Stimulated activated CD4-positive, alpha-beta T cell treated with anti-CD3 and anti-CD28 coated beads, Interleukin-1b, Interleukin-23, amount 100 ng/mL, for 24 hours (primary cell): ENCODE measurements at regions not wholly inside any gene's neighbourhood (a gene's known extent, or its start where the extent isn't known, plus 50 kb on each side); places are given as distances from the start of the nearest gene placed in this dataset.

ENCODE experiments used
- DNase-seq, 4 experiments: peaks; one replicate each; pipeline ENCODE4 v3.0.0-alpha.2; 2020; ENCODE audit warnings: low read depth in 4 of 4, low spot score in 1 of 4

GRCh38 chr18:39749154-39749553 lies 2183.6 kb upstream of the CELF4 start:
- DNase-seq: no peak

DNA sequence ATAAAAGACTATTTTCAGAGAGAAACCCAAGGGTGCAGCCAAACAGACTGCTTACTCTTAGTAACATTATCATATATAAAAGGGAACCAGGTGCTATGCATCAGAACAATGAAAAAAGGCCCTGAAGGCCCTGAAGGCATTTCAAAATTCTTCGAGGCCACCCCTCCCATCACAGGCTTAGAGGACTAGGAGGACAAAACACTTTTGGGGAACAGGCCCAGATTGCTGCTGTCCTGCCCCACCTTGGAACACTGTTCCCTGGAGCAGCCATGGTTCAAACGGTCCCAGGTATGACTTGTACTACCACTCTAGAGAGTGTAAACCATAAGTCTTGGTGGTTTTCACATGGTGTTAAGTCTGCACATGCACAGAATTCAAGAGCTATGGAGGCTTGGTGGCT lies 2183.1 kb upstream of the CELF4 start:
- DNase-seq: no peak

DNA sequence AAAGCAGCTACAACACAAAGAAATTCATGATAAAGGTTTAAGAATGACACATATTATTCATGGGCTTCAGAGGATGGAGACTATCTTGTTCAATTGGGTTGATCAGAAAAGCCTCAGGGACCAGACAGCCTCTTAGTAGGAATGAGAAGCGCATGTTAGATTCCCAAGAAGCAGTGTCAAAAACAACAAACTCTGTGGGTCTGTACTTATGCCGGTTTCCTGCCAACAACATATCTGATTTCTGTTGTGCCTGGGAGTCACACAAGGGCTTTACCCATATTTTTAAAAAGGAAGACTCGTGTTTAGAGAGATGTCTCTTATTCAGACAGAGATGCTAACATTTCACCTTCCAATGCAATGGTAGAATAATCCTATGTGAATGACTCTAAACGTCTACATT lies 2180.6 kb upstream of the CELF4 start:
- no peak for DNase-seq

- DNase-seq: no peak
Observed at GRCh38 chr18:39743463-39743862, 2177.9 kb upstream of the CELF4 start.

GRCh38 chr18:39741755-39742466 lies 2176.3 kb upstream of the CELF4 start:
- no peak for DNase-seq

DNA sequence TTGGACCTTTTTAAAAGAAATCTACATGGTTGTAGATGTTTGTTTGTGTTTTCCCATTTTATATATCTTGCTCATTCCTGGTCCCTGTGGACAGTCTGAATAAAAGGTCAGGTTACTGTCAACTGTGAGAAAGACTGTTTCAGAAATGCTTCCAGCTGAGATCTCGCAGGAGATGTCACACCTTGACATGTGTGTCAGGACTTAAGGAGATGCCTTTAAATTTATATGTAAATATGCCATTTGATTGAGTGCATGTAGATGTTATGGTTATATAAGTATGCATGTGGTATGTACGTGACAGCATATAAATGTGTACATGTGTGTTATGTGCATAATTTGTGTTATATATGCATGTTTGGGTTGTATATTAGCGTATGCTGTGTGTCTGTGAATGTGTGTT lies 2172.3 kb upstream of the CELF4 start:
- no peak for DNase-seq

GRCh38 chr18:39732918-39733317 lies 2167.3 kb upstream of the CELF4 start:
- no peak for DNase-seq

- DNase-seq: no peak
Observed at GRCh38 chr18:39730606-39731005, 2165.0 kb upstream of the CELF4 start.

- no peak for DNase-seq
Observed at GRCh38 chr18:39724652-39725051, 2159.1 kb upstream of the CELF4 start.

DNA sequence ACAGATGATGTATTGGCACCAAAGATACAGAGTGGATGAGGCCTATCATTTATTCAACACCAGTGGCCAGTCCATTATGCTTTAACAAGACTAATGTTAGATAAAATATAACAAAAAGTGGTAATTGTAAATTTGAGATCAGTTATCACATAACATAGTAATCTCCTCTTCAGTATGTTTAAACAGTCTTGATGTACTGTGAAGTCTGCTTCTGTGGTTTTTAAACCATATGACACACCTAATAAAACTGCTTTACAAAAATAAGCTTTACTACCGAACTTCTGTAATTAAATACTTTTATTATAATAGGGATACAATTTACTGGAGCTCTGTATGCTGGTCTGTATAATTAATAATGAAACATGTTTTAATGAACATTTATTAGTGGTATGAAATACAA lies 2156.1 kb upstream of the CELF4 start:
- no peak for DNase-seq

- DNase-seq: no peak
Observed at GRCh38 chr18:39713961-39714360, 2148.4 kb upstream of the CELF4 start.

GRCh38 chr18:39711701-39712100 lies 2146.1 kb upstream of the CELF4 start:
- DNase-seq: no peak

- no peak for DNase-seq
Observed at GRCh38 chr18:39705362-39705761, 2139.8 kb upstream of the CELF4 start.

DNA sequence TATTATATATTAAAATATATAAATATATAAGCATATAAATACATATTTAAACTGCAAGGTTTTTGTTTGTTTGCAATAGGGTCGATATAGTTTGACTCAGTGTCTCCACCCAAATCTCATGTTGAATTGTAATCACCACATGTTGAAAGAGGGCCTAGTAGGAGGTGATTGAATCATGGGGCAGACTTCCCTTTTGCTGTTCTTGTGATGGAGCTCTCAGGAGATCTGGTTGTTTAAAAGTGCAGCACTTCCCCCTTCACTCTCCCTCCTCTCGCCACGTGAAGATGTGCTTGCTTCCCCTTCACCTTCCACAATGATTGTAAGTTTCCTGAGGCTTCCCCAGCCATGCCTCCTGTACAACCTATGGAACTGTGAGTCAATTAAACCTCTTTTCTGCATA lies 2137.3 kb upstream of the CELF4 start:
- no peak for DNase-seq

DNA sequence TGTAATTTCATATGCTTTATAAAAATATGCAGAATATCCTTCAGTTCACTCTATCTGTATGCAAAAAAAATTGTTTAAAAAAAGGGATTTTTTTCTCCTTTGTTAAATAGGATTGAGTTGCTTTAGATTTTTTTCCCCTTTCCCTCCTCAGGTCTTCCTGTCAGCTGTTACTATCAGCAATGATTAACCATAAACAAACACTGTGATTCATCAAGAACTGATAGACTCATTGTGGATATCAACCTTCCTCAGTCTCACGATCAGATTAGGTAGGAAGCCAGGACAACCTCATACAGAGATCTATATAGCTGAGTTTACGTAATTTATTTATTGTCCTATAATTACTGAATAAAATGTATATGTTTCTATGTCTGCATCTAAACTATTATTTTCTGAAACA lies 2136.2 kb upstream of the CELF4 start:
- no peak for DNase-seq

DNA sequence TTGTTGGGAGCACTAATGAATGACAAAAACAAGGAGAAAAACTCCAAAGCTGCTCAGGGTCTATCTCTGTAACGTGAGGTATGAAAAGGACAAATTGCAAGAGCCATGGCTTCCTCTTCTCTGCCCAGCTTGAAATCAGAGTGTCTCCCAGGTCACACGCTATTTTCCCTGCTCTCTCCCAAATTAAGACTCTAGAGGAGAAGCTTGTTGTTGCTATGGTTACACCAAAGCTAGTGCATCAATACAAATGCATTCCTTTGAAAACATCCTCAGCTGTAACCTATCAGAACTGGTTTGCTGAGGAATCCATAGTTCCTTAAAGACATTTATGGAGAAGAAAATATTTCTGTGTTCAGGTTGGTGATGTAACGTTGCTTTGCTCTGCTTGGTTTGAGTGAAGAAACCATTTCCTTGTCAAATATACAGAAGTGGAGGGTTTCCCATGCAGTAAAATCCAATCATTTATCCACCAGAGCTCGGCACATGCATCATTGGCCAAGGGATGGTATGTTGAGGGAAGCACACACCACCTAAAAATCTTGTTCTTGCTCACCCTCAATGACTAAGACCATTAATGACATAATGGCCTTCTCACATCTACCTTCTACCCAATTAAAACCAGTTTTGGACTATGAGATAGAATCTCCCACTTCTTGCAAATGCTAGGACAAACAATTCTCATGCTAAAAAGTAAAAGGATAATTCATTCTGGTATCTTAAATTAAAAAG lies 2135.6 kb upstream of the CELF4 start:
- DNase-seq: no peak

- no peak for DNase-seq
Observed at GRCh38 chr18:39699340-39699964, 2133.9 kb upstream of the CELF4 start.

DNA sequence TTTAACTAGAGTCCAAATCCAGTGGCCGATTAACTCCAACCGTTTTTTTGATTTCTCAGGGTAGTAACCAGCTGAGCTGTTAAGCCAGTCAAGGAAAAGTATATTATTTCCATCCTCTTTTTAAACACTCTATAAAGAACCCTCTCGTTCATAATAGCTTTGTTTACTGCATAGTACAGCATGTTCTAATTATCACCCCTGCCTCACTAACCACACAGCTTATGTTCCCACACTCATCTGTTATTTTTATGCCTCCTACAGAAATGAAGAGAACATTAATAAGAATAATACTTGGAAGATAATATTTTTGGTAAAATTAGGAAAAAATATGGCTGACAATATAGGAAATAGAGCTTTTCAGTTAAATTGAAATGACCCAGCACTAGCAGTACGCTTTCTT lies 2132.8 kb upstream of the CELF4 start:
- no peak for DNase-seq

GRCh38 chr18:39693359-39693758 lies 2127.8 kb upstream of the CELF4 start:
- DNase-seq: no peak

DNA sequence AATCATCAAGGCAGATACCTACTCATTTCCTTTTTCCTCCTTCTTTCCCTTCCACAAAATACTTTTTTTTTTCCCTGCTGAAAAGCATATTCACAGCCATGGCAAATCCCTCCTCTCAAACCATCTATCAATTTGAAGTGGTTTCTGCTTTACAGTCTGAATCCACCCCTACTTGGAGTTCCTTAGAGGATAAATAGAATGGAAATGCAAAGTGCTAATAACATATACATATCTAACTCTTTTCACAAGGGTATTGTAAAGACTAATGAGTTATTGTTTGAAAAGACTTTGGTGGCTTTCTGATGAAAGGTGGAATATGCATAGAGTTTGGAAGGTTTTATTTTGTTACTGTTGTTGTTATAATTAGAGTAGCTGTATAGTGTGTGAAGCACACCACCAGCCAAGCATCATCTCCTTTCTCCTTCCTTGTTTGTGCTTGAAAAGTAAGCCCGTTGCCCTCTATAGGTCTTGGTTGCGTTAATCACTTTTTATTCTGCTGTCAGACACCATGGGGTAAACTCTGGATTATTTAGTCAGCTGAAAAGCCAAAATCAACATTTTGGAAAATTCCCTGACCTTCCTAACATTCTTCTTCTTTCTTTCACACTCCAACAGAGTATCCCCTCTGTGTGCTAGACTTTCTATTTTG lies 2126.9 kb upstream of the CELF4 start:
- DNase-seq: no peak

DNA sequence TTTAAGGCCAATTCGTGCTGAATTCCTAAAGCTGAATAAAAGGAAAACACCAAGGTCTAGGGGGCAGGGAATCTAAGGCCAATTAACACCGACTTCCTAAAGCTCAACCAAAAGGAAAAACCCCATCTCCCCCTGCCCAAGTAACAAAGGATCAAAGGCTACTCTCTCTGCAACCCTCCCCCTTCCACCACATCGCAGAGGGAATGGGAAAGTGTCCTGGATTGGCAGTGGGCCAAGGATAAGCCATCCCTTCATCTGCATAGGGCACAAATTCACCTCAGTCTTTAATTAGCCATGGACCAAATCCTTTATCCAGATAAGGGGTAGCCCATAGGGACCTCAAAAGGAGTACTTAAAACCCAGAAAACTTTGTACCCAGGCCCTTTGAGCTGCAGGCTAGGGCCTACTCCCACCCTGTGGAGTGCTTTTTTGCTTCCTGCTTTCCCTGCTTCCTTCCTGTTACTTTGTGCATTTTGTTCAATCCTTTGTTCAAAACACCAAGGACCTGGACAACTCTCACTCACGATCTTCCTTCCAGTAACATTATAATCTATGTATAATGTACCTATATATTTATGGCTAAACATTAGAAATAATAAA lies 2119.8 kb upstream of the CELF4 start:
- no peak for DNase-seq

DNA sequence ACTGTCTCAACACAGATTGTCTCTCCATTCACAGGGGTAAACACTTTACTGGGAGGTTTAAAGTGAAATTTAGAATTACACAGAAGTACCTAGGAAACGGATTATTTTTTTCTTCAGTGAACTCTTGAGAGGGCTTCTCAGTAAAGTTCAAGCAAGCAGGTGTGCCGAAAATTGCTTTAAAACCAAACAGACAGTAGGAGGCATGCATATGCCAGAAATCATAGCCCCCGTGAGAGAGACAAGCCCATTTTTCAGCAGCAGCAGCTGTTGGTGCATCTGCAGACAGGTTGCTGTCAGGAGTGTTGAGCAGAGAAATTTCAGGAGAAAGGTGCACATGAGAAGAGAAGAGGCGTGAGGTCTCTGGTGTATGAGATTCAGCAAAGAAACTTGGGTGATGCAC lies 2115.5 kb upstream of the CELF4 start:
- no peak for DNase-seq
